ENCODE measurements at regions not wholly inside any gene's neighbourhood (a gene's known extent, or its start where the extent isn't known, plus 50 kb on each side); places are given as distances from the start of the nearest gene placed in this dataset.

GRCh38 chr6:25089442-25089841 lies 153.7 kb upstream of the RIPOR2 start:
- Histone ChIP-seq H3F3A (ENCODE audit: insufficient read depth, low read depth) (no peaks in the 10 kb centered on the region), H3K4me2 (no peak overlapping the region), H3K36me3 (ENCODE audit: low read depth) (no peaks in the 10 kb centered on the region), H3K79me2 (ENCODE audit: low read depth) (no peaks in the 10 kb centered on the region), H4K20me1 (ENCODE audit: insufficient read depth) (no peaks in the 10 kb centered on the region), H3K4me1 (replicated peaks; ENCODE audit: insufficient read depth) (no peaks in the 10 kb centered on the region), H3K9me2 (ENCODE audit: insufficient read depth) (no peaks in the 10 kb centered on the region), H3K27me3 (ENCODE audit: insufficient read depth, low read depth) (no peaks in the 10 kb centered on the region), H3K4me3 (no peak overlapping the region), H3K9me3 (ENCODE audit: insufficient read depth, low read depth) (no peaks in the 10 kb centered on the region; the same call in 1 of the 2 replicates), H3K27ac (no peak overlapping the region), H2AFZ (no peak overlapping the region)
- no TSS peak for BruUV-seq (replicated peaks)
- DNase-seq: no peak
- ChIA-PET CTCF (no interaction called here), POLR2A (ENCODE audit: unreplicated experiment) (no interaction called here)
- intact Hi-C loops (cut with micrococcal nuclease; ENCODE audit: unreplicated experiment): no loop called here
- TF ChIP-seq EZH2 (IDR thresholded peaks at IDR 0.05; ENCODE audit: low read depth) (no peak), CTCF (conservative IDR thresholded peaks at IDR 0.05) (no peak)

- H2AFZ ChIP-seq: no peak overlapping the region
- H3K79me2 ChIP-seq (ENCODE audit: low read depth): no peaks in the 10 kb centered on the region
- no peaks in the 10 kb centered on the region for H3K36me3 ChIP-seq (ENCODE audit: low read depth)
- no peaks in the 10 kb centered on the region for H3F3A ChIP-seq (ENCODE audit: insufficient read depth, low read depth)
- no peaks in the 10 kb centered on the region for H3K9me2 ChIP-seq (ENCODE audit: insufficient read depth)
- H4K20me1 ChIP-seq (ENCODE audit: insufficient read depth): no peaks in the 10 kb centered on the region
- no peak overlapping the region for H3K4me3 ChIP-seq
- CTCF ChIA-PET: no interaction called here
- POLR2A ChIA-PET (ENCODE audit: unreplicated experiment): interaction anchor here (0.6 kb wide), 1 partner anchor 1076 kb away, joined by 4 read pairs; no protein-coding TSS in a partner anchor
- no peak for DNase-seq
- no peaks in the 10 kb centered on the region for H3K9me3 ChIP-seq (ENCODE audit: insufficient read depth, low read depth)
- no TSS peak for BruUV-seq (replicated peaks)
- H3K4me1 ChIP-seq (replicated peaks; ENCODE audit: insufficient read depth): no peaks in the 10 kb centered on the region
- TF ChIP-seq EZH2 (IDR thresholded peaks at IDR 0.05; ENCODE audit: low read depth) (no peak), CTCF (conservative IDR thresholded peaks at IDR 0.05) (no peak)
- intact Hi-C loops (cut with micrococcal nuclease; ENCODE audit: unreplicated experiment): no loop called here
- no peak overlapping the region for H3K27ac ChIP-seq
- H3K27me3 ChIP-seq (ENCODE audit: insufficient read depth, low read depth): no peaks in the 10 kb centered on the region
- H3K4me2 ChIP-seq: no peak overlapping the region
These were observed 159.0 kb upstream of the RIPOR2 start for GRCh38 chr6:25094726-25095125.

- Histone ChIP-seq H3K4me3 (no peak overlapping the region), H3K27me3 (ENCODE audit: insufficient read depth, low read depth) (no peaks in the 10 kb centered on the region), H3K9me2 (ENCODE audit: insufficient read depth) (no peaks in the 10 kb centered on the region), H3K4me1 (replicated peaks; ENCODE audit: insufficient read depth) (0 out of 2 replicates have a peak, but pooled peaks cover under 1% of the 10 kb centered on the region), H3K79me2 (ENCODE audit: low read depth) (no peaks in the 10 kb centered on the region), H3F3A (ENCODE audit: insufficient read depth, low read depth) (no peaks in the 10 kb centered on the region), H3K36me3 (ENCODE audit: low read depth) (no peaks in the 10 kb centered on the region), H2AFZ (no peak overlapping the region), H3K9me3 (ENCODE audit: insufficient read depth, low read depth) (no peaks in the 10 kb centered on the region), H3K27ac (no peak overlapping the region), H3K4me2 (no peak overlapping the region), H4K20me1 (ENCODE audit: insufficient read depth) (no peaks in the 10 kb centered on the region)
- CTCF ChIA-PET: no interaction called here
- DNase-seq: no peak
- intact Hi-C loops (cut with micrococcal nuclease; ENCODE audit: unreplicated experiment): no loop called here
- no peak for TF ChIP-seq CTCF (conservative IDR thresholded peaks at IDR 0.05)
- no peak for TF ChIP-seq EZH2 (IDR thresholded peaks at IDR 0.05; ENCODE audit: low read depth)
- BruUV-seq (replicated peaks): no TSS peak
- POLR2A ChIA-PET (ENCODE audit: unreplicated experiment): interaction anchor here (0.9 kb wide), 1 partner anchor 30 kb away, joined by 7 read pairs; no protein-coding TSS in a partner anchor
These were observed 164.5 kb upstream of the RIPOR2 start for GRCh38 chr6:25100288-25100687.

Measured in PC-9 (cell line).